ENCODE measurements at regions not wholly inside any gene's neighbourhood (a gene's known extent, or its start where the extent isn't known, plus 50 kb on each side); places are given as distances from the start of the nearest gene placed in this dataset.

GRCh38 chr2:76688732-76689131, 833.4 kb downstream of the LRRTM4 start:
- peaks cover 18% of the 10 kb centered on the region for H3K4me1 Mint-ChIP-seq
- no peak for DNase-seq (ENCODE audit: low spot score)
- TF ChIP-seq SMAD3 (CRISPR knock-in tag; IDR thresholded peaks at IDR 0.05; ENCODE audit: borderline replicate concordance), result no peak
- TF ChIP-seq CTCF (IDR thresholded peaks at IDR 0.05), result no peak
- no peak for TF ChIP-seq ZNF232 (CRISPR knock-in tag; IDR thresholded peaks at IDR 0.05)
- TF ChIP-seq CDX4 (CRISPR knock-in tag; IDR thresholded peaks at IDR 0.05; ENCODE audit: borderline replicate concordance), result no peak
- no peak for TF ChIP-seq TEAD4 (CRISPR knock-in tag; IDR thresholded peaks at IDR 0.05)
- no peak for TF ChIP-seq GRHL2 (CRISPR knock-in tag; IDR thresholded peaks at IDR 0.05; ENCODE audit: insufficient replicate concordance, severe bottlenecking)
- TF ChIP-seq CREM (CRISPR knock-in tag; IDR thresholded peaks at IDR 0.05), result no peak
- no peak for TF ChIP-seq NFATC4 (CRISPR knock-in tag; IDR thresholded peaks at IDR 0.05)
- H3K4me3 Mint-ChIP-seq, result no peak overlapping the region
- H3K36me3 Mint-ChIP-seq, result no peaks in the 10 kb centered on the region
- H3K27ac Mint-ChIP-seq, result no peak overlapping the region
- peak; percentile 53; the same call in 1 of the 2 replicates for ATAC-seq
- H3K27me3 Mint-ChIP-seq (ENCODE audit: low read depth), result no peaks in the 10 kb centered on the region
- CTCF ChIA-PET, result interaction anchor here (1.2 kb wide), 1 partner anchor 23 kb away, joined by 3 read pairs; no protein-coding TSS in a partner anchor
- H3K9me3 Mint-ChIP-seq, result 0 out of 2 replicates have a peak, but pooled peaks cover 4% of the 10 kb centered on the region
- POLR2A ChIA-PET, result no interaction called here

GRCh38 chr2:76687923-76688322, 834.3 kb downstream of the LRRTM4 start:
- H3K9me3 Mint-ChIP-seq, result 0 out of 2 replicates have a peak, but pooled peaks cover 4% of the 10 kb centered on the region
- TF ChIP-seq NFE2L1 (CRISPR knock-in tag; IDR thresholded peaks at IDR 0.05), result no peak
- no peak for TF ChIP-seq AR (CRISPR knock-in tag; IDR thresholded peaks at IDR 0.05)
- no peak for TF ChIP-seq ATF6 (CRISPR knock-in tag; IDR thresholded peaks at IDR 0.05)
- no peak for TF ChIP-seq TEAD4 (CRISPR knock-in tag; IDR thresholded peaks at IDR 0.05)
- DNase-seq (ENCODE audit: low spot score) (no peak), ATAC-seq (no peak)
- H3K4me3 Mint-ChIP-seq, result no peak overlapping the region
- ChIA-PET CTCF (interaction anchor here (1.2 kb wide), 1 partner anchor 24 kb away, joined by 3 read pairs; no protein-coding TSS in a partner anchor), POLR2A (no interaction called here)
- H3K36me3 Mint-ChIP-seq, result no peaks in the 10 kb centered on the region
- no peaks in the 10 kb centered on the region for H3K27me3 Mint-ChIP-seq (ENCODE audit: low read depth)
- peaks cover 16% of the 10 kb centered on the region for H3K4me1 Mint-ChIP-seq
- H3K27ac Mint-ChIP-seq, result no peak overlapping the region

GRCh38 chr2:76684756-76685155, 837.4 kb downstream of the LRRTM4 start:
- Mint-ChIP-seq H3K27me3 (ENCODE audit: low read depth) (no peaks in the 10 kb centered on the region), H3K9me3 (peaks cover 20% of the 10 kb centered on the region), H3K4me3 (no peak overlapping the region), H3K27ac (no peak overlapping the region), H3K4me1 (peaks cover 5% of the 10 kb centered on the region), H3K36me3 (peaks cover 4% of the 10 kb centered on the region)
- CTCF ChIA-PET, result no interaction called here
- ATAC-seq (no peak), DNase-seq (ENCODE audit: low spot score) (no peak)
- TF ChIP-seq AFF4 (CRISPR knock-in tag; IDR thresholded peaks at IDR 0.05; ENCODE audit: borderline replicate concordance), result no peak
- no peak for TF ChIP-seq NFATC4 (CRISPR knock-in tag; IDR thresholded peaks at IDR 0.05)
- POLR2A ChIA-PET, result no interaction called here
